DOHH2 (cell line): ENCODE measurements at regions not wholly inside any gene's neighbourhood (a gene's known extent, or its start where the extent isn't known, plus 50 kb on each side); places are given as distances from the start of the nearest gene placed in this dataset.
"Not testable (repeated sequence)": the region's sequence is repeated elsewhere in the genome, so short reads cannot be mapped to it uniquely, and the experiment has no call there.

Source experiments
- H3F3A ChIP-seq: fragments of 200-600 bp; sonication (generic), shearing (Covaris generic); 2 replicates; pipeline ENCODE4 v1.6.0; 2016; ENCODE audit warnings: antibody characterized with exemption, mild to moderate bottlenecking; ENCODE audit not compliant: control insufficient read depth, insufficient read depth
- H3K27ac ChIP-seq: fragments of 200-600 bp; sonication (generic); 2 replicates; pipeline ENCODE4 v1.5.1; 2014; ENCODE audit warnings: low read depth, mild to moderate bottlenecking, low read length, moderate library complexity
- H3K27me3 ChIP-seq: fragments of 200-600 bp; sonication (generic); 2 replicates; pipeline ENCODE4 v1.6.1; 2014; ENCODE audit warnings: mild to moderate bottlenecking, low read length, mixed read lengths; ENCODE audit not compliant: control insufficient read depth
- H3K36me3 ChIP-seq: fragments of 200-600 bp; sonication (generic); 2 replicates; pipeline ENCODE4 v1.6.1; 2014; ENCODE audit warnings: mild to moderate bottlenecking, low read length, moderate library complexity, mixed read lengths; ENCODE audit not compliant: control insufficient read depth
- H3K4me1 ChIP-seq: fragments of 200-600 bp; sonication (generic); 2 replicates; pipeline ENCODE4 v1.6.1; 2014; ENCODE audit warnings: mild to moderate bottlenecking, low read length, mixed read lengths; ENCODE audit not compliant: control insufficient read depth
- H3K4me2 ChIP-seq: fragments of 200-600 bp; sonication (generic); 2 replicates; pipeline ENCODE4 v1.6.0; 2014; ENCODE audit warnings: mild to moderate bottlenecking, low read length, moderate library complexity
- H3K4me3 ChIP-seq: fragments of 200-600 bp; sonication (generic); 2 replicates; pipeline ENCODE4 v1.5.1; 2014; ENCODE audit warnings: mild to moderate bottlenecking, low read length, mixed read lengths
- H3K79me2 ChIP-seq: fragments of 200-600 bp; sonication (generic); 2 replicates; pipeline ENCODE4 v1.6.1; 2014; ENCODE audit warnings: mild to moderate bottlenecking, low read length, mixed read lengths; ENCODE audit not compliant: control insufficient read depth
- H3K9me2 ChIP-seq: fragments of 200-600 bp; sonication (generic); replicated peaks from 2 replicates; pipeline ENCODE4 v1.6.1; 2014; ENCODE audit warnings: mild to moderate bottlenecking, low read length, mixed read lengths; ENCODE audit not compliant: control insufficient read depth
- H3K9me3 ChIP-seq: fragments of 200-600 bp; sonication (generic); 2 replicates; pipeline ENCODE4 v1.6.1; 2014; ENCODE audit warnings: antibody characterized with exemption, low read length, mixed read lengths; ENCODE audit not compliant: control insufficient read depth, insufficient read depth
- H4K20me1 ChIP-seq: fragments of 200-600 bp; sonication (generic); 2 replicates; pipeline ENCODE4 v1.6.0; 2014; ENCODE audit warnings: low read depth, mild to moderate bottlenecking, antibody characterized with exemption, low read length, moderate library complexity; ENCODE audit not compliant: control insufficient read depth, insufficient read depth

DNA sequence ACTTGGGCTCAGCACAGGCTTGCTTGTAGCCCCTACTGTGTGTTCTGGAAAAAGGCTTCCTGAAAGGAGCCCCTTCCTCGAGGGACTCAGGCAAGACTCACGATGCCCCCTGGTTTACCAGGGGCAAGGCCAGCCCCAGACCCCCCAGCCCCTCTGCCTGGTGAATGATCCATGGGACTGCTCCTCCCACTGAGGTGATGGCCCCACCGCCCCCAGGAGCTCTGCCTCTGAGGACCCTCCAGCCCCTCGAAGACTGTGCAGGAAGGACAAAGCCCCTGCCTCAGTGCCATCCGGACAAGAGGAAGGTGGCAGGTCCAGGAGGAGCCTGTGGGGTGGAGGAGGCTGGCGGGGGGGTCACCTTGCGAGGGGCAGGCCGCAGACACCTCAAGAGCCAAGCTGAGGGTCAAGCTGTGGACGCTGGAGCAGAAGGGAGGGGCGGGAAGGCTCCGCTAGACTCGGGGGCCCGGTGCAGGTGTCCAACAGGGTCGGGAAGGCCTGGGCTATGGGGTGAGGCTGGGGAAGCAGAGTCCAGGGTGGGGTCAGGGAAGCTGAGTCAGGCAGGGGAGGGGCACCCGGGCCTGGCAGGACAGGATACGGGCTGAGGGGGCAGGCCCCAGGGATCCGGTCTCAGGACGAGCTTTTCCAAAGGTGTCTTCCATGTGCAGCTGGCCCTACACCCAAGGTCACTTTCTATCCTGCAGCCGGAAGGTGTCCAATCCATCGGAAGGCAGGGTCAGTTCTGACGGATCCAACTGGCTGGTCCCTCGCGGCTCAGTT is 64.9 kb upstream of the LRPAP1 start:
- H3K9me3 ChIP-seq: peaks cover 16% of the 10 kb centered on the region; the same call in 1 of the 2 replicates
- not testable (repeated sequence) for H3F3A ChIP-seq, H3K36me3 ChIP-seq, H3K4me1 ChIP-seq, H3K27me3 ChIP-seq, H3K79me2 ChIP-seq, H3K27ac ChIP-seq, H3K4me3 ChIP-seq, H3K9me2 ChIP-seq, H4K20me1 ChIP-seq, H3K4me2 ChIP-seq

DNA sequence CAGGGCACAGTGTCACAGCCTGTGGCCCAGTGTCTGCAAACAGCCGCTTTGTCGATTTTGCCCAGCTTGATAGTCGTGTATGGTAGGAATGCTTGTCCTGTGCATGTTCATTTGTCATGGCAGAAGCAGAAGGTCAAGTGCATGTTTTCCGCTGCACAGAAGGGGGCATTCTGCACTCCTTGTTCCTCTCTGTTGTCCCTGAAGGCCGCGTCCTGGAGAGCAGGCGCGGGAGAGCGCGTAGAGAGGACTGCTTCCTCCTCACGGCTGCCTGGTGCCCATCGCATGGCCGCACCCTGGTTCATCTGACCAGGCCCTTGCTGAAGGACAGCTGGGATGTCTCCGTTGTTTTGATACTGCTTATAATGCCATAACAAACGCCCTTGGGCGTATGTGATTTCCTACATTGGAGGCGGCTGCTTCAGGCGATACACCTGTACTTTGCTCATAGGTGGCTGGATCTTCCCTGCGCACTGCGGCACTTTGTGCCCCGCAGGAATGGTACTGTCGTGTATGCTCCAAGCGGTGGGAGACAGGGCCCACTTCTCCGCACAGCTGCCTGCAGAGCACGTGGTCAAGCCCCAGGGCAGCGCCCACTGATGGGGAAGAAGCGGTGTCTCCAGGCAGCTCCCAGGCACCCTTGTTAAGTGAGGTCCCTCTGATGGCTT is 63.5 kb upstream of the LRPAP1 start:
- H3K79me2 ChIP-seq, H3K27ac ChIP-seq, H3K4me2 ChIP-seq, H3K4me1 ChIP-seq, H3K36me3 ChIP-seq, H3K27me3 ChIP-seq, H3K9me2 ChIP-seq, H3F3A ChIP-seq, H4K20me1 ChIP-seq, H3K4me3 ChIP-seq: not testable (repeated sequence)
- peaks cover 11% of the 10 kb centered on the region; the same call in 1 of the 2 replicates for H3K9me3 ChIP-seq

DNA sequence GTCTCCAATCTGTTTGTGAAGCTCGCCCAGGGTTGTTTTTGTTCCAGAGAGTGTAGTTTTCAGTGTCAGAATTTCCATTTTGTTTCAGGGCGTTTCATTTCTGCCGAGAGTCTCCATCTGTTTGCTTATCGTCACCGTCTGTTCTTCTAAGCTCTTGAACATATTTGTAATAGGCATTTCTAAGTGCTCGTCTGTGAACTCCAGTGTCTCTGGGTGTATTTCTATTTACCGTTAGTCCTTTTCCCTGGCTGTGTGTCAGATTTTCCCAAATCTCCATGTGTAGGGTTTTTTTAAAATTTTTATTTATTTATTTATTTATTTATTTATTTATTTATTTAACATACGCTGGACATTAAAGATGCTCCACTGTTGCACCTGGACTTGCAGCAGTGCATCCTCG is 62.5 kb upstream of the LRPAP1 start:
- not testable (repeated sequence) for H3K4me1 ChIP-seq, H3K4me2 ChIP-seq, H3K36me3 ChIP-seq, H3K79me2 ChIP-seq, H4K20me1 ChIP-seq, H3K27ac ChIP-seq, H3K4me3 ChIP-seq, H3K9me2 ChIP-seq, H3F3A ChIP-seq, H3K27me3 ChIP-seq
- peaks cover 11% of the 10 kb centered on the region; the same call in 1 of the 2 replicates for H3K9me3 ChIP-seq

DNA sequence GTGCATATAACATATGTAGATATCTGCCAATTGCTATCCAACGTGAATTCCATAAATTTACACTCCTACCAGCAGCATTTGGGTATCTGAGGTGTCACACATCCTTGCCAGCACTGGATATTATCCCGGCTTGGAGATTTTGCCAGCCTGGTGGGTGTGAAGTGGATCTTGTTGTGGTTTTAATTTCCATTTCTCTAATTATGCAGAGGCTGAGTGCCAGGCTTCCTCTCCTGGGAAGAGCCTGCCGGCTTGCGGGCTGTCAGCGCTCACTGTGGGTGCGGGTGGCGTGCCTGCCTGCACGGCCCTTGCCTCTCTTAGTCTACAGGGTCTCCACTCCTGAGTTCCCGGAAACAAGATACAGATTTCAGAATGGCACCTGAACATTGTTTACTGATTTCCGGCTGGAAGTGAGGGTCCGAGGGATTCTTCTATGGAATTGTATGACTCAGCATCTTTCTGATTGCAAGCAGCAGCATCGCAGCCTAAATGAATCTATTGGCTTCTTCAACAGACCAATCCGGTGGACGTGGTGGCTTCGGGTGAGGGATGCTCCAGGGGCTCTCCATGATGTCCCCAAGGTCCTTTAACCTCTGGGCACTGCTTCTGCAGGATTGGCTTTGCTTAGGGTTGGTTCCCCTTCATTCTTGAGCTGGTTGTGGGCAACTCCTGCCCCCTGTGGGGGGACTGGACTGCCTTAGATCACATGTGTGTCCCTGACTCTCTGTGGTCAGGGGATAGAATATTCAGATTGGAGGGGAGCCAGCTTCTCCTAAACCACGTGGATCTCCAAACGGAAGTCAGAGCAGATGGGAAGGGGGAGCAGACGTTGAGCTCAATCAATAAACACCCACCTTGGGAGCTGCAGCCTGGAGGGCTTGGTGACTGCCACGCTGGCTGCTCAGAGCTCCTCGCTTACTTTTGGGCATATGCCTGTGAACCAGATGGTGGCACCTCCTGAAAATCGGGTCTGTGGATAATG is 58.0 kb upstream of the LRPAP1 start:
- H3K4me3 ChIP-seq, H3F3A ChIP-seq, H3K79me2 ChIP-seq, H3K9me3 ChIP-seq, H3K4me1 ChIP-seq, H3K4me2 ChIP-seq, H3K27me3 ChIP-seq, H3K9me2 ChIP-seq, H3K27ac ChIP-seq, H3K36me3 ChIP-seq, H4K20me1 ChIP-seq: not testable (repeated sequence)

DNA sequence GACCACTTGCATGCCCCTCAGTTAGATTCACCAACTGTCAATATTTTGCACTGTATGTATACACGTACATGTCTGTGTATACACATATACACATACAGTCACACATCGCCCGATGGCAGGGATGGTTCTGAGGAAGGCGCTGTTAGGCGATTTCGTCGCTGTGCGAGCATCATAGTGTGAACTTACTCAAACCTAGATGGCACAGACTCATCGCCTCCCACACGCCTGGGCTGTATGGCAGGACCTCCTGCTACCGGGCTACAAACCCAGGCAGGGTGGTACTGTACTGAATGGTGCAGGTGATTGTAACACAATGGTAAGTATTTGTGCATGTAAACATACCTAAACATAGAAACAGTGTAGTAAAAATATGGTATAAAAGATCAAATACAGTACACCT is 57.2 kb upstream of the LRPAP1 start:
- H3K36me3 ChIP-seq, H3K9me3 ChIP-seq, H3F3A ChIP-seq, H3K27me3 ChIP-seq, H3K4me3 ChIP-seq, H3K4me1 ChIP-seq, H4K20me1 ChIP-seq, H3K27ac ChIP-seq, H3K9me2 ChIP-seq, H3K79me2 ChIP-seq, H3K4me2 ChIP-seq: not testable (repeated sequence)

DNA sequence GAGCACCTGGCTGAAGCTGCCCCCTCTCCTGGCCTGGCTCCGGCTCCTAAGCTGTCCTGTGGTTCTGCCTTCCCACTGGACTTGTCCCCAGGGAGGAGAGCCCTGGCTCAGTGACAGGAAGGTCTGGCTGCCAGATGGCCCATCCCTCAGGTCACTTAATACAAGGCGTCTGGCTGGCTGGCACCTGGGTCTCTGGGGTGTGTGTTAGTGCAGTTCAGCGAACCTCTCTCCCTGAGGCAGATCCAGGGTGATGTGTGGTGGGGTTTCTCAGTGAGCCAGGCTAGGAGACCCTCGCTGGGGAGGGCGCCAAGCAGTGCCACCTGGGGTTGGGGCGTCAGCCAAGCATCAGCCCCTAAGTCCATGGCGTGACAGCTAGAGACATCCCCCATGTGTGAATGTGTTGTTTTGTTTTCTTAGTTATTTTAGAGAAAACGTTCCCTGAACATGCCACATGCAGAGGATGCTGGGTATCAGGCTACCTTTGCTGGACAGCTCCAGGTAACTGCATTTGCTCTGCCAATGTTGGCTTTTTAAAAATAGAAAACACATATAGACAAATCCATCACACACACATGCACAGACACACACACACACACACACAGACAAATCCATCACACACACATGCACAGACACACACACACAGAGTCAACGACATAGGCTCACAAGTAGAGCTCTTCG is 56.4 kb upstream of the LRPAP1 start:
- not testable (repeated sequence) for H3K79me2 ChIP-seq, H3F3A ChIP-seq, H3K9me2 ChIP-seq, H4K20me1 ChIP-seq, H3K4me3 ChIP-seq, H3K4me1 ChIP-seq, H3K27me3 ChIP-seq, H3K27ac ChIP-seq, H3K9me3 ChIP-seq, H3K36me3 ChIP-seq, H3K4me2 ChIP-seq

DNA sequence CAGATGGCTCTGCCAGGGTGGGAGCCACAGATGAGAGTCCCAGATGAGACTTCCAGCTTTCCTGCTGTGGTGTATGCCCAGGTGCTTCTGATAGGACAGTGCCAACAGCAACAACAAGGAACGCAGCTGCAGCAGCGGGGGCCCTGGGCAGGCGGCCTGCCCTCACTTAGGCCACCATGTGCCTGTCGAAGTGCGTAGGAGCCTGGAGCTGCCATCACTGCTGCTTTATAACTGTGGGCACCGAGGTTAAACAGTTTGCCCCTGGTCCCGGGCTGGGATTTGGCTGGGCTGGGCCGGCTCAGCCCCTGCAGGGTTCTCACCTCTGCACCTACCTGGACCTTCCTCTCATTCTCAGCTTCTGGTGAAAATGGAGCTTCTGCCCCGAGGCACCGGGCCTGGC is 54.4 kb upstream of the LRPAP1 start:
- H3K79me2 ChIP-seq, H3K36me3 ChIP-seq, H3K4me3 ChIP-seq, H4K20me1 ChIP-seq, H3K27ac ChIP-seq, H3K4me1 ChIP-seq, H3K9me2 ChIP-seq, H3F3A ChIP-seq, H3K9me3 ChIP-seq, H3K4me2 ChIP-seq, H3K27me3 ChIP-seq: not testable (repeated sequence)
